ENCODE measurements at regions not wholly inside any gene's neighbourhood (a gene's known extent, or its start where the extent isn't known, plus 50 kb on each side); places are given as distances from the start of the nearest gene placed in this dataset.

GRCh38 chr18:57953883-57954282, 90.1 kb upstream of the NEDD4L start:
- Mint-ChIP-seq H3K27ac (ENCODE audit: unreplicated experiment) (no peak overlapping the region), H3K9me3 (ENCODE audit: unreplicated experiment) (no peaks in the 10 kb centered on the region), H3K36me3 (ENCODE audit: insufficient read depth, unreplicated experiment) (no peaks in the 10 kb centered on the region), H3K4me3 (ENCODE audit: unreplicated experiment) (no peak overlapping the region), H3K4me1 (ENCODE audit: low read depth, unreplicated experiment) (peaks cover 11% of the 10 kb centered on the region), H3K27me3 (ENCODE audit: insufficient read depth, unreplicated experiment) (no peaks in the 10 kb centered on the region)
- BruUV-seq (replicated peaks) = no TSS peak
- ChIA-PET POLR2A (no interaction called here), CTCF (no interaction called here)
- no peak for TF ChIP-seq CTCF (IDR thresholded peaks at IDR 0.05; ENCODE audit: insufficient read depth in 1 of 2, low read depth in 1 of 2, low read length in 1 of 2, severe bottlenecking in 1 of 2, unreplicated experiment in 1 of 2)
- Histone ChIP-seq H3K9me3 (no peaks in the 10 kb centered on the region), H3K36me3 (ENCODE audit: control insufficient read depth, insufficient read depth, low read length) (no peaks in the 10 kb centered on the region), H3K4me3 (ENCODE audit: low read depth, low read length) (no peak overlapping the region), H3K27me3 (replicated peaks; ENCODE audit: control insufficient read depth, insufficient read depth, low read length) (no peaks in the 10 kb centered on the region), H3K4me1 (no peaks in the 10 kb centered on the region)
- intact Hi-C loops (cut with micrococcal nuclease; ENCODE audit: unreplicated experiment) = no loop called here
- DNase-seq = no peak

GRCh38 chr18:57951999-57952774, 91.8 kb upstream of the NEDD4L start:
- Mint-ChIP-seq H3K27me3 (ENCODE audit: insufficient read depth, unreplicated experiment) (no peaks in the 10 kb centered on the region), H3K9me3 (ENCODE audit: unreplicated experiment) (no peaks in the 10 kb centered on the region), H3K4me1 (ENCODE audit: low read depth, unreplicated experiment) (peaks cover 10% of the 10 kb centered on the region), H3K27ac (ENCODE audit: unreplicated experiment) (no peak overlapping the region), H3K4me3 (ENCODE audit: unreplicated experiment) (no peak overlapping the region), H3K36me3 (ENCODE audit: insufficient read depth, unreplicated experiment) (no peaks in the 10 kb centered on the region)
- ChIA-PET CTCF (no interaction called here), POLR2A (no interaction called here)
- no peak for DNase-seq
- Histone ChIP-seq H3K36me3 (ENCODE audit: control insufficient read depth, insufficient read depth, low read length) (no peaks in the 10 kb centered on the region), H3K27me3 (replicated peaks; ENCODE audit: control insufficient read depth, insufficient read depth, low read length) (no peaks in the 10 kb centered on the region), H3K4me1 (no peaks in the 10 kb centered on the region), H3K4me3 (ENCODE audit: low read depth, low read length) (no peak overlapping the region), H3K9me3 (no peaks in the 10 kb centered on the region)
- no TSS peak for BruUV-seq (replicated peaks)
- no peak for TF ChIP-seq CTCF (IDR thresholded peaks at IDR 0.05; ENCODE audit: insufficient read depth in 1 of 2, low read depth in 1 of 2, low read length in 1 of 2, severe bottlenecking in 1 of 2, unreplicated experiment in 1 of 2)
- intact Hi-C loops (cut with micrococcal nuclease; ENCODE audit: unreplicated experiment) = no loop called here

- Mint-ChIP-seq H3K9me3 (ENCODE audit: unreplicated experiment) (no peaks in the 10 kb centered on the region), H3K27me3 (ENCODE audit: insufficient read depth, unreplicated experiment) (no peaks in the 10 kb centered on the region), H3K4me3 (ENCODE audit: unreplicated experiment) (no peak overlapping the region), H3K27ac (ENCODE audit: unreplicated experiment) (no peak overlapping the region), H3K36me3 (ENCODE audit: insufficient read depth, unreplicated experiment) (no peaks in the 10 kb centered on the region), H3K4me1 (ENCODE audit: low read depth, unreplicated experiment) (peaks cover 10% of the 10 kb centered on the region)
- intact Hi-C loops (cut with micrococcal nuclease; ENCODE audit: unreplicated experiment) = no loop called here
- Histone ChIP-seq H3K4me1 (no peaks in the 10 kb centered on the region), H3K27me3 (replicated peaks; ENCODE audit: control insufficient read depth, insufficient read depth, low read length) (no peaks in the 10 kb centered on the region), H3K9me3 (no peaks in the 10 kb centered on the region), H3K4me3 (ENCODE audit: low read depth, low read length) (no peak overlapping the region), H3K36me3 (ENCODE audit: control insufficient read depth, insufficient read depth, low read length) (no peaks in the 10 kb centered on the region)
- ChIA-PET CTCF (no interaction called here), POLR2A (interaction anchor here (0.6 kb wide), 1 partner anchor 415 kb away, joined by 11 read pairs; no protein-coding TSS in a partner anchor)
- no TSS peak for BruUV-seq (replicated peaks)
- DNase-seq = no peak
- no peak for TF ChIP-seq CTCF (IDR thresholded peaks at IDR 0.05; ENCODE audit: insufficient read depth in 1 of 2, low read depth in 1 of 2, low read length in 1 of 2, severe bottlenecking in 1 of 2, unreplicated experiment in 1 of 2)
Observed at GRCh38 chr18:57951117-57951796, 92.8 kb upstream of the NEDD4L start.
